ENCODE measurements at regions not wholly inside any gene's neighbourhood (a gene's known extent, or its start where the extent isn't known, plus 50 kb on each side); places are given as distances from the start of the nearest gene placed in this dataset.

DNA sequence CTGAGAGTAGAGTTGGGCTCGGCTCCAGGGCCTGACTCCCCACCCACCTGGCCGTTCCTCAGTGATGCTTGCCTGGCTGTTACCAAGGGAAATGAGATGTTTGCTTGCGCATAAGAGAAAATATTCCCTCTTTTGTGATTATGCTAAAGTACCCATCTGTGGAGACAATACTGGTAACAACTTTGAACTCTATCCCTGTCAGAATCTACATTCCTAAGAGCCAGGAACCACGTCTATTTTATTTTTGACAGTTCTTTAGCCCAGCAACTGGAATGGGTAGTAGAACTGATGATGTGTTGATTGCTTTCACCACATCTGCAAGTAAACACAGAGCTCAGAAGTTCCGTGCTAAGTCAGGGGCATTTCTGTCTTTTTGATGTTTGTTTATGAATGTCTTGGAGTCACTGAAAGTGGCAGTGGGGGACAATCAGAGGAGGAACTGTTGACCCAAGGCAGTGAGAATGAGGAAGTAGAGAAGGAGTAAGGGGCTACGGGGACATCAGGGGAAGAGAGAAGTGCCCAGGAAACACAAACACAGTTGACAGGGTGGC is 348.3 kb upstream of the SOX11 start:
- no peak for DNase-seq (ENCODE audit: low spot score)

DNA sequence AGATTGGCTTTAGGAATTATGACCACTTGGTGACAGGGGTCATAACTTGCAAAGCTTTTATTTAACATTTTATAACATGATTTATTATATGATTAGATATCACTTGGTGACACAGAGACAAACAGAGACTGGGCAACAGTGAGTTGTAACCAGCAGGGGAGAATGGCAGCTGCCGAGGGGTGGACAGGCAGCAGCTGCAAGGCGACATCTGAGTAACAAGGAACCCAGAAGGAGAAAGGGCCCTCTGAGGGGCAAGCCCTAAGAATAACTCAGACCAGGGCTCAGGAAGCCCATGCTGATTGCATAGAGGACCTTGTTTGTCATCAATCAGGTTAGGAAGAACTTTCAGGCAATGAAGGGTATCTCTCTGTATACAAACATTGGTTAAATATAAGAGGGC is 339.9 kb upstream of the SOX11 start:
- no peak for DNase-seq (ENCODE audit: low spot score)

DNA sequence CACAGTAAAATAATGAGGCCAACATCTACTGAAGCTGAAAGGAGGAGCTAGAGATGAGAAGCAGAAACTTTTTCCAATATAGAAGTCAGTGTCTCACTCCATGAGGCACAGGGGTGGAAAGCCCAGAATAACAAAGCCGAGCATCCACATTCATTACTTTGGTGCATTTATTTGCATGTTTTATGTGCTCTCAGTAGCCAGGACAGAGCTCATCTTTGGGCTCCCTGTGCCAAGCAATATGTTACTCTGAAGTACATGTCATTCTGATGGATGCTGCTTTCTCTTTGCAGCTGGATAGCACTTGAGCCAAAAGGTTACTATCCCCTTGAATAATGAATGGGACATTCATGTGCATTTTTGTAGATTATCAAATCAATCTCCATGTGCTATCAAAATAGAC is 338.6 kb upstream of the SOX11 start:
- DNase-seq (ENCODE audit: low spot score) = no peak

DNA sequence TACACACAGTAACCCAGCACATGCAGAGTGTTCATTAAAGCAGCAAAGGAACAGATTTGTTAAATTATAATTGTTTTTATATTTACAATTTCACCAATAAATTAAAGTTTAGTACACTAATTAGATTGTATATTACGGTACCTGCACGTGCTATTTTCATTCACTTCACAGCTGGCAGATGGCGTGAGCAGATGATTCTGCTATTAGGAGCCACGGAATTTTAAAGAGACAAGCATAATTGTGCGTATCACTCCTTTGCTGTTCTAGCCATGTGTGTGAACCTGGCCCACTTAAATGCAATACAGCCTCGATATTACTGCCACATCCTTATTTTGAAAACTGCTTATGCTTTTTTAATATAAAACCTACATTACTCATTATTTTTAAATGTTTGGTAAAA is 332.8 kb upstream of the SOX11 start:
- no peak for DNase-seq (ENCODE audit: low spot score)

DNA sequence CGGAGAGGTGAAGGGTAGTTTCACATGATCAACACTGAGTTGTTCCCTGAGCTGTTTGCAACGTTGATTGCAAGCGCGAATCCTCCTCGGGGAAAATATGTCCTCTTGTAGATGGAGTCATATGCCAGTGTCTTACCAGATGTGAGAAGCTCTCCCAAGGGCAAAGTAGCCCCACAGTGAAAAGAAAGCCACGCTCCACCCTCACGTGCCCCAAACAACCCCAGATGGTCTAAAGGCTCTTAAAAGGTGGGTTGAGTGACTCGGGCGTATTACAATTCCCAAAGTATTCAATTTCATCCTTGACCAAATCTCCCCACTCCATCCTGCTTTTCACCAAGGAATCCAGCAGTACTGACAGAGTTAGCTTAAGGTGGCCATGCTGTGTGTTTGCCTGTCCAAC is 332.1 kb upstream of the SOX11 start:
- DNase-seq (ENCODE audit: low spot score) = no peak

DNA sequence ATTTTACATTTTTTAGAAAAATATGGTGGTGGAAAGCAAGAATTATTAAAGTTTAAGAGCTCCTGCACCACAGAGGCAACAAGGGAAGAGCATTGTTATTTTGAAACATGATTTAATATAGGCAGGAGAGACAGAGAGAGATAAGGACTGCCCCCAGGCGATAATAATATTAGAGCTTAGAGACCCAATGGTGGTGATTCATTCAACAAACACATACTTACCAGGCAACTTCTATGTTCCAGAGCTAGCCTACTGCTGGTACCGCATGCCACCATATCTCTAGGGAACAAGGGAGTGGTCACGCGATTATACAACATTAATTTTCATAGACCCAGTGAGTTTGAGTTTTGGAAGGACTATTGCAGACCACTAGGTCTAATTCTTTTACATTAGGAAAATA is 327.8 kb upstream of the SOX11 start:
- DNase-seq (ENCODE audit: low spot score) = no peak

DNA sequence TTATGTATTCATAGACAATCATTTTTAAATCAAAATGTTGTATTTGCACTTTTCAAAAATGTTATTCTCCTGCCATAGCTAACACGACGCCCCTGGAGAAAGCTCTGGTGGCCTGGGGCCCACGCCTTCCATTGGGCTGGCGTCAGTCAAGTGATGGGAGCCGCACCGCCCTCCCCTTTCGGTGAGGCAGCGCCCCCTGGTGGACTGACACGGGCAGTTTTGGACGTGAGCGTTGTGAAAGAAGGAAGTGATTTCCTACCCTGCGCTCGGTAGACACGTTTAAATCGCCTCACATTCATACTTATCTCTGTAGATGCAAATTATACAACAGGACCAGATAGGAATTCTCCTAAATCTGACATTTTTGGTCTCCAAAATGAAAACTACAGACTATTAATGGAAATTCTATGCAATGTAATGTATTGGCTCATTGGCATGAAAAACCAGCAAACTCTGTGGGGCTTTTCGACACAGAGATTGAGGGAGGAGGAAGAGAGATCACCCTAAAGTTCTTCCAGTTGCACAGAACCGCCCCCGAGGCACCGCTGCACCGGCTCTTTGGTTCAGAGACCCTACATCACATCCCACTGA is 326.2 kb upstream of the SOX11 start:
- DNase-seq (ENCODE audit: low spot score) = no peak

DNA sequence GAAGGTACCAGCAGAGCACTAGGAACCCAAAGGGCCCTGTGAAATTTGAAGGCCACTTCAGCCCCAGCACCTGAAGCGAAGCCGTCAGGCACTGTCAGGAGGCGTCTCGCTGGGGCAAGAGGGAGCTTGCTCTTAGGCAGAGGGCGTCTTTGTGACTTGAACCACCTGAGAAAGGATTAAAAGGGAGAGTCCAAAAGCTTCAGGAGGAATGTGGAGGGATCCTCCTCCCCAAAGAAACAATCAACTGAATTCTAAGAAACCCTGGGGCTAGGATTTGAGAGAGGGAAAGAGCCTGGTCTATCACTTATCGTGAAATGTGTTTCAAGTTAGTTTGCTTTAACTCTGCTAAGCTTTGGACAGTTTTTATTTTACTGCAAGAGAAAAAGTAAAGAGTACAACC is 324.9 kb upstream of the SOX11 start:
- no peak for DNase-seq (ENCODE audit: low spot score)

DNA sequence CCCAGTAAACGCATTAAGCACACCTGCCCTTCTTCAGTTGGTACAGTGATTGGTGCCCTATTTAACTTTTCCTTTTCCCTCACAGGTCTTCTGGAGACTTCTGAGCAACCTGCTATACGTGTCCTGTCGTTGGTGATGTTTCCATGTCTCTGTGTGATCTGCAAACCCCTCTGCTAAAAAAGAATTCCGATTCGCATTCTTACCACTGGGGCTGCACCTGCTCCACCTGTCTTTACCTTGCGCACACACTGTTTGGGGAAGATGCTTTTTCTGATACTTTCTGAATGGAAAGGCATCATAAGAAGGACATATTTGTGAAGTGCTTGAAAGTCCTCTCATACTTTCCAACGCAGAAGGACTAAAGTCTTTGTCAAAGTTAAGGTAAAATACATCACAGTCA is 323.9 kb upstream of the SOX11 start:
- no peak for DNase-seq (ENCODE audit: low spot score)

DNA sequence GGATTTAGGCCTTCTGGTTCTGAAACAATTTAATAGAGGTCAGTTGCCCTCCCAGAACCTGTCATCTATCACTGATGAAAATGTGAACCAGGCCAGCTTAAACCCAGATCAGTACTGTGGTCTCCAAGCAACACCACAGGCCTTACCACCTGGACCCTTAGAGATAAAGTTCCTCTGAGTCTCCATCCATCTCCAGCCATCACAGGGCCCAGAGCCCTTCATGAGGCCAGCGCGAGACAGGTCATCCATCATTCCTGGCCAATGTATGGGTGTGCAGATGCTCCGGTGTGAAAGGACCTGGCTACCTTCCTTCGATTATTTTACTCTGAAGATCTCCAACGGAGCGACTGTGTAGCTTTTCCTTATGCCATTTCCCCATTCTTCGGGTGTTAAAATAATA is 322.7 kb upstream of the SOX11 start:
- DNase-seq (ENCODE audit: low spot score) = no peak

DNA sequence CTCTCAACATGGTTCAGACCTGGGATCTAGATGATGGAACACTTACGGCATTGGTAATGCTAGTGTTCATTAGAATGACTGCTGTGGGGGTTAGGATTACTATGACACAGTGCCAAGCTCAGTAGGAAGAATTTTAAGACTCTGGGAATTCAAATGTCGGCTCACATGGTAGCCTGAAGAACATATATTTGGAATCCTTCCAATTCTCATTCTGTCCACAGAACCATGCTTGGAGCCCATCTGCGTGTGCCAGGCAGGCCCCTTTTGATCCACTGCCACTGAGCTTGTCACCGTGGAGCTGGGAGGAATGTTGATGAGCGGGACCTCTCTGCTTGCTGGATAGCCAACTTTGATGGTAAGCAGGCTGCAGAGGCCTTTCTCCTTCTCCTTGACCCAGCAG is 322.0 kb upstream of the SOX11 start:
- DNase-seq (ENCODE audit: low spot score) = no peak

DNA sequence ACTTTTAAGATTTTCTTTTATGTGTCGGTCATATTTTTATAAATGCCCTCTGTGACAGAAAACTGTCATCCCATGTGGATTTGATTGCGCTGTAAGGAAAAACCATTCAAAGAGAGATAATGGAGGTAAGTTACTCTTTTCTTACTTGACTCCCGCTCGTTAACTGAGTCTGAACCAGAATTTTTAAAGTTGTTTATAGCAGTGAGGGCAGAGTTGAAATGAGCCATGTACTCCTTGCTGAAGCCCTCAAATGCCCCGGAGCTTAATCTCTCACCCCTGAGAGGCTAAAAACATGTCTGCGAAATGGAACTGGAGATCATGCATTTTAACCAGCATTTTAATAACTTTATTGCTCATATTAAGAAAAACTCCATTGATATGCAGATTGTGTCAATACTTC is 320.0 kb upstream of the SOX11 start:
- DNase-seq (ENCODE audit: low spot score) = no peak

DNA sequence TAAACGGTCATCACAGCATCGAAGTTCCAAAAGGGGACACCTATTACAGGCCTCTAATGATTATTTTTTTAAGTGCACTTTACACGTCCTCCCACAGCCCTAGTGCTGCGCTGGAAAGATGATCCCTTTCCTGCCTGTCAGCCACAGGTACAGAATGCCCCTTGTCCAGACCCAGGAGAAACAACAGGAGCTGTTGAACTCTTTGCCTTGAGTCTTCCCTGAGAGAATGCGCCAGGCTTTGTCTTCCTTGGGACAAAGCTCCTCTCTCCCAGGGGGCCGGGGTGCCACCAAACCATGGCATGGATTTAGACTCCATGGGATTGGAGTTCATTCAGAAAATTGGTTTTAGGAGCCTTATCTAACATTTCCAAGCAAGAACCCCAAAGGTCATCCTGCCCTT is 319.0 kb upstream of the SOX11 start:
- DNase-seq (ENCODE audit: low spot score) = no peak

DNA sequence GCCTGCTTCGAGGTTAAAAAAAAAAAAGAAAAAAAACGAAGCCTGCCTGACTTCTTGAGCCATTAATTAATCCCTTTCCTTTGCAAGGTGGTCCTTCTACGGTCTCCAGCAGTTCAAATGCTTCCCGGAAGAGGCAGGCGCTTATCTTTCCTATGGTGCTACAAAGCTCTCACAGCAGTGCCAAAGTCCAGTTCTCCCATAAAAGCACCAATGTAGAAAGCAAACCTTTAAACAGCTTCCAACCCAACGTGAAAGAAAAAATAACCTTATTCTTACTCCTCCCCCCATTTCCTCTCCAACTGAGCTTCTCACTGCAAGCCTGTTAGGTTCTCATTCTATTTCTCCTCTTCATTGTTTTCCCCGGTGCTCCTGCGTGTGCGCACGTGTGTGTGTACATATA is 317.4 kb upstream of the SOX11 start:
- DNase-seq (ENCODE audit: low spot score) = no peak

DNA sequence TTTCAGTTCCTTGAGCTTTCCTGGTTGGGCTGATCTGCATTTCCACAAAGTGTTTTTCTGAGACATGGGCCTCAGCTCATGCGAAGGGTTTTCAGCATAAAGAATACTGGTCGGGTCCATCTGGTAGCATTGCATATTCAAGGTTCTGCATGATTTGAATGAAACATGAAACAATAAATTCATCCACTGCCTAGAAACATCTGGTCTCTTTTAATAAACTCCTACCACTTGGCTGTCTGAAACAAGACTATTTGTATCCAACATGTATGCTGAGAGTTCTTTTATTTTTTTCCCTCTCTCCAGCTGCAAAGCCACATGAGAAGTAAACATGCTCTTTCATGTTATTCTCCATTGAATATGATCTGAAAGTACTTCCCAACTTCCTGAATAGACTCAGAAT is 314.9 kb upstream of the SOX11 start:
- no peak for DNase-seq (ENCODE audit: low spot score)

DNA sequence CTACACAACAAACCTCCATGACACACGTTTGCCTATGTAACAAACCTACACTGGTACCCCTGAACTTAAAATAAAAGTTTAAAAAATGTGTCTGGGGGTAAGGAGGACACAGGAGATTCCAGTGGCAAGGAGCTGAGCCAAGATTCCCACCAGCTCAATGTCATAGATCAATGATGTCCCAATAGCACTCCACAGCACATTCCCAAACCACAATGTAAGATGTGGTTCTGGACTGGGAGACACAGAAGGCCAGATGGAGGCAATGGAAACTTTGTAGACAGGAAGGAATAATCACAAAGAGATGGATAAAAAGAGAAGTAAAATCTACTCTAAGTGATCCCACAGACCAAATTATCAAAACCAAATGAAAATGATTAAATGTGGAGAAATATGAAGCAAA is 312.4 kb upstream of the SOX11 start:
- DNase-seq (ENCODE audit: low spot score) = no peak

DNA sequence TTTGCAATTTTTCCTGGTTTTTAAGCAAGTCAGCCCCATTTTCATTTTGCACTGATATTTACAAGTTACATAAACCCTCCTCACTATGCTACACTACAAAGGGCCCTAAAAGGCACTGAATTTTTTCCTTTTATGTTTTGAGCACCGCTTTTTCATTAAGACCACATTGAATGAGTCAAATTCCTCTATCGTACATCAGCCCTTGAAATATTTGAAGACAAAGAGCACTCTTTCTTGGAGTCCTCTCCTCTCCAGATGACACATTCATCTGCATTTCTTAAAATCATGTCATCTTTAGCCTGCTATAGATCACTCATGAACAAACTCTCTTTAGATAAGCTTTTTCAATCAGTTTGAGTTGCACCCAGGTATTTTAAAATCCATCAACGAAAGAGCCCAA is 306.6 kb upstream of the SOX11 start:
- DNase-seq (ENCODE audit: low spot score) = no peak

DNA sequence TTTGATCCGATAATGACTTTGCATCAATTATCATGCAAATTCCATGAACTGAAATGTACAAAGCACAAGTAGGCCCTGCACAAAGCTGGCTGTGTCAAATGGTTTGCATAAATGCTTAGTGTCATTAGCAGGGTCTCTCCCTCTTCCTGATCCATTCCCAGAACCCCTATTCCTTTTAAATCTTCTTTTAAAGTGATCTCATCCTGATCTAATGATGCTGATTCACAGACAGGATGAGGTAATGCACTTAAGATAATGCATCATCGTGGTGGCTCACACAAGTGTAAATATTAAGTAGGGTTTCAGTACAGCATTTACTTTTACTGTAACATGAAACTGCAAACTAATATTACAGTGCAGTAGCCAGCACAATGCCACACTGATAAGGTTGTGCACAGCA is 304.8 kb upstream of the SOX11 start:
- DNase-seq (ENCODE audit: low spot score) = no peak

DNA sequence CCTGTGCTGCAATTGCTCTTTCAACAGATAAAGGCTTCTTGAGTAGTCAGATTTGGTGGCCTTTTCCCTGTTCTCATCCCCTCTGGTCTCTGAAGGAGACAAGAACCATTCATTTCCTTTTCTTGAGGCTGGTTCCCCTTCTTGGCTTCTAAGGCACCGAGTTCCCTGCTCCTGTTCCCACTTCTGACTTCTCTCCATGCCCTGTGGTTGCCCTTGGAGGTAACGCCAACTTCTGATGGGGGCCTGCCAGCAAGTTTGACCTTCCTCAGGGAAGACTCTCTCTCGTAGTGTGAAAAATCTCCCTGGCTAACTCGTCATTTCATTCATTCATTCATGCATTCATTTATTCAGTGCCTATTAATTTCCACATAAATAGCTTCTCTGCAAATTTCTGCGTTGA is 302.4 kb upstream of the SOX11 start:
- no peak for DNase-seq (ENCODE audit: low spot score)

DNA sequence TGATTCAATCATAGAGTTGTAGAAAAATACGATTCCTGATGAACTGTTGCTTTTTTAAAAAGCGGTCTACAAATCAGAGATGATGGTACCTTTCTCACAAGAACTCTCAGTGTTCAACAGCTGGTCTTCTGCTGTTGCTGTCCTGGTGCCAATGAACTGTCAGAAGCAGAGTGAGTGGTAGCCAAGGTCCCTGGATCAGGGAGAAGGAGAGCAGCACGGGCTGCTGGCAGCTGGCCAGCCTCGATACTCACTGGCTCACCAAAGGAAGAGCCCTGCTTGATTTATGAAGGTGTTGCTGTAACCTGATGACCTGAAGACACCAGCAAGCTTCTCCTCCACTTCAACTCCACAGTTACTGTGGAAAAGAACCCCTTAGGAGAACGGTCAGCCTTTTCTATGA is 300.8 kb upstream of the SOX11 start:
- no peak for DNase-seq (ENCODE audit: low spot score)

DNA sequence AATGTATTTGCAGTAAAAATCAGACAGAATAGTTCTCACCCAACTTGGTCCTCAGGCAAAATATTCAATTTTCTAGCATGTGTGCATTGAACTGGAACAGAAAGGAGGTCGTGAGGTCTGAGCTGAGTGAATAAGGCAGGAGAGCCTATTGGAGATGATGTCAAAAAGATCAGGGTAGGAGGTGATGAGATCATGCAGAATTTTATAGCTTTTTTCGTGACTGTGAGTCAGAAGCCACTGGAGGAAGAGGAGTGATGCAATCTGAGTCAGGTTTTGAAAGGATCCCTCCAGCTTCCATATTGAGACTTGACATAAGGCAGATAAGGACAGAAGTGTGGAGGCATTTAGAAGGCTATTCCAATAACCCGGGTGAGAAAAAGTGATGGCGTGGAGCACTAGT is 299.5 kb upstream of the SOX11 start:
- DNase-seq (ENCODE audit: low spot score) = no peak

DNA sequence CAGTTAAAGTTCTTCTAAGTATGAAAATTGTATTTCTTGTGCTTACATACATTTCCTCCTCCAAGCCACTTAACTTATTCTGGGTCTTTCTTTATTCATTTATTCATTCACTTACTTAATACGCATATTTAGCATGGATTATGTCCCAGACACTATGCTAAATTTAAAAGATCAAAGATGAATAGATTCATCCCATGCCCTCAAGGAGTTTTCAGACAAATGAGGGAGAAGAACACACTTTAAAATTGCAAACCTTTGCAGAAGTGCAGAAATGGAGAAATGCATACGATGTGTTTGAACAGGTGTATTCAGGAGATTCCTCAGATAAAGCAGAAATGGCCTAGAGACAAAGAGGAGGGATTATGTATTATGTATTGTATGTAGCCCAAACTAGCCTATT is 298.7 kb upstream of the SOX11 start:
- no peak for DNase-seq (ENCODE audit: low spot score)

DNA sequence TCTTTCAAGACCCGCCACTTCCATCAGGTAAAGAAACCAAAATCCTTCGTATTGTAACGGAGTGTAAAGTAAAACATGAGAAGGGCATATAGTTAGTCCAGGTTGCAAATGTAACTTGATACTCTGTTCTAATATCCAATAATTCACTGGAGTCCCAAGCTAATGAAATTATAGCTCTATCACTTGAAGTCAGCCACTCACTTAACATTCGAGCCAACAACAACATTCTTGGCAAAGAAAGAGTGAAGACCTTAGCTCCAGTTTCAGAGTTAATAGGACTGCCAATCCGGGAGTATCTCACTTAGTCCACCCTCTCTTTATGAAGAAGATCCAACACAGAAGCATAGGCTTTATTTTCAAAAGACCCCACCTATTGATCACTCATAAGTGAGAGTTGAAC is 298.0 kb upstream of the SOX11 start:
- DNase-seq (ENCODE audit: low spot score) = no peak

DNA sequence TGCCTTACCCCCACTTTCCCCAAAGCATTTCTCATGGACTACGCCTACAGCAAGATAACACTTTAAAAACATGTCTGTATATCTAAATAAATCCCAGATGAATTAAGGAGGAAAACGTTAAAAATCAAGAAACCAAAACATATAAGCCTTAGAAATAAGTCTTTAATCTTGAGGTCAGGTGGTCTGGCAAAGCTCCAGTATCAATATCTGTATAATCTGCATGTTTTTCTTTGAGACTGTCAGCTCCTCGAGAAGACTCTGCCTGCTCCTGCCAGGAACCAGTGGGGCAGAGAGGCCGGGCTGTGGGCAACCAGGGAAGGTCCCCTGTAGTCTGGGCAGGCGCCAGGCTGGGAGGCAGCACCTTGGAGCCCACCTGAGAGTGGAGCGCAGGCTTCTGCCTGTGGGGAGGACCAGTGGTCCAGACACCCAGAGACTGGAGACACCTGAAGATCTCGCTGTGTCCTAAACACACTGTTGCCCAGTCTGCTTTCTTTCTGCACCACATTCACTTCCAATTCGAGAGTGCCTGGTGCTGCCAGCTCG is 291.0 kb upstream of the SOX11 start:
- DNase-seq (ENCODE audit: low spot score) = no peak

DNA sequence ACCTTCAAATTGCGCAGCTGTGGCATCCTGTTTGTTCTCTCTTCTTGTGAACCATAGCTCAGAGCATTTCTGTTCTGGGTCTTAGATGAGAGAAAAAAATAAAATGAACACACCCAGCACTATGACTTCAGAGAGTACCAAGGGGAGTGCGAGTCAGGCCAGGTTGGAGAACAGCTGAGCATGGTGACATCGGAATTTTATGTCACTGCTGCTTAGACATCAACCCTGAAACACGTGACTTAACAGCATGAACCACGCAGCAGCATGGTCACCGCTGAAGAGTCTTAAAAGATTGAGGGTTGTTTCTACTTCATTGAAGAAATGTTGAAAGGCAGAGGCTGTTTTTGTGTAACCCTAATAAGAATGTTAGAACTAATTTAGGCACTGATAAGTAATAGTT is 288.8 kb upstream of the SOX11 start:
- DNase-seq (ENCODE audit: low spot score) = no peak
